ENCODE measurements at regions not wholly inside any gene's neighbourhood (a gene's known extent, or its start where the extent isn't known, plus 50 kb on each side); places are given as distances from the start of the nearest gene placed in this dataset.
"Not testable (repeated sequence)": the region's sequence is repeated elsewhere in the genome, so short reads cannot be mapped to it uniquely, and the experiment has no call there.

DNA sequence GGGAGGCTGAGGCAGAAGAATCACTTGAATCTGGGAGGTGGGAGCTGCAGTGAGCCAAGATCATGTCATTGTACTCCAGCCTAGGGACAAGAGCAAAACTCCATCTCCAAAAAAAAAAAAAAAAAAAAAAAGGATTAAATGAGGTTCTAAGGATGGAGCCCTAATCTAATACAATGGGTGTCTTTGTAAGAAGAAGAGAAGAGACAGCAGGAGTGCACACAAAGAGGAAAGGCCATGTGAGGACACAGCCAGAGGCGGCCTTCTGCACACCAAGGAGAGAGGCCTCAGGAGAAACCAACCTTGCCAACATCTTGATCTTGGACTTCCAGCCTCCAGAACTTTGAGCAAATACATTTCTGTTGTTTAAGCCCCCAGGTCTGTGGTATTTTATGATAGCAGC is 66.6 kb upstream of the CECR2 start:
- H2BK12ac ChIP-seq (ENCODE audit: low read length), result no peak overlapping the region
- no peak overlapping the region for H3K4me3 ChIP-seq (ENCODE audit: low read depth, low read length)
- no peaks in the 10 kb centered on the region for H3K36me3 ChIP-seq (ENCODE audit: control insufficient read depth in 1 of 2, insufficient read depth in 2 of 2, low read length in 2 of 2)
- H2BK120ac ChIP-seq (ENCODE audit: insufficient read depth, low read length, poor library complexity), result no peak overlapping the region
- peaks cover 0 to 2% of the 10 kb centered on the region in 2 experiments for H3K4me1 ChIP-seq (ENCODE audit: control insufficient read depth in 1 of 2, insufficient read depth in 2 of 2, low read length in 2 of 2)
- H4K8ac ChIP-seq (ENCODE audit: low read depth, low read length), result no peak overlapping the region
- H3K4ac ChIP-seq (ENCODE audit: low read depth, low read length), result no peak overlapping the region
- no peak for DNase-seq
- no peak overlapping the region for H2BK5ac ChIP-seq (ENCODE audit: low read depth, low read length, poor library complexity)
- no CpG with 5 or more reads among the region's 1 CpG for WGBS (ENCODE audit: extremely low coverage, insufficient coverage, insufficient read length)
- no peak overlapping the region for H4K91ac ChIP-seq (ENCODE audit: low read depth, low read length)
- H3K27ac ChIP-seq (ENCODE audit: low read depth, low read length), result no peak overlapping the region
- no peaks in the 10 kb centered on the region for H3K79me2 ChIP-seq (ENCODE audit: control insufficient read depth, insufficient read depth, low read length, poor library complexity)
- H3K9me3 ChIP-seq (ENCODE audit: insufficient read depth, low read depth, low read length), result no peaks in the 10 kb centered on the region
- H2AK5ac ChIP-seq (ENCODE audit: low read length), result no peak overlapping the region
- no peaks in the 10 kb centered on the region for H3K27me3 ChIP-seq (ENCODE audit: insufficient read depth, low read length)
- H3K79me1 ChIP-seq (ENCODE audit: low read length), result no peaks in the 10 kb centered on the region
- H3K9ac ChIP-seq (ENCODE audit: low read length), result no peak overlapping the region
- H3K4me2 ChIP-seq (ENCODE audit: low read length), result no peak overlapping the region
- H3K14ac ChIP-seq (ENCODE audit: low read length), result no peak overlapping the region
- no peak overlapping the region for H4K12ac ChIP-seq (ENCODE audit: low read depth, low read length)
- H2AFZ ChIP-seq (ENCODE audit: insufficient read depth, low read length, poor library complexity), result no peak overlapping the region
- no peak overlapping the region for H3K23ac ChIP-seq (ENCODE audit: low read length)
- no peak overlapping the region for H3K18ac ChIP-seq (ENCODE audit: low read length)

DNA sequence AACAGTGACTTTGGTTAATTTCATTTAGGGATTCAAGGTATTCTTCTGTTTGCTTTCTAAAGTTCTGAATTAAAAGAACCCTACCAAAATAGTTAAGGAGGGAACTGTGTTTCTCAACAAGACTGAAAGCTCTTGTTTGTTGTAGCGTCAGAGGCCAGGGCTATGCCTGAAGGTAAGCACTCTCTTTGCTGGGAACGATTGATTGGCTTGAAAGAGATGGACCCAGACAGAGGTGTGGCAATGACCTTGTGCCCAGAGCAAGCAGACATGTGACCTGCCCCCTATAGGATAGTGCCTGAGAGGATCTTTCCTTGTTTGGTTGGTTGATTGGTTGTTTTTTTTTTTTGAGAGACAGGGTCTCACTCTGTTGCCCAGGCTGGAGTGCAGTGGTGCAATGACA is 68.3 kb upstream of the CECR2 start:
- Histone ChIP-seq H4K12ac (ENCODE audit: low read depth, low read length) (no peak overlapping the region), H3K4me3 (ENCODE audit: low read depth, low read length) (no peak overlapping the region), H4K8ac (ENCODE audit: low read depth, low read length) (no peak overlapping the region), H3K9ac (ENCODE audit: low read length) (no peak overlapping the region), H3K9me3 (ENCODE audit: insufficient read depth, low read depth, low read length) (no peaks in the 10 kb centered on the region), H3K14ac (ENCODE audit: low read length) (no peak overlapping the region), H3K79me2 (ENCODE audit: control insufficient read depth, insufficient read depth, low read length, poor library complexity) (no peaks in the 10 kb centered on the region), H3K18ac (ENCODE audit: low read length) (no peak overlapping the region), H2BK120ac (ENCODE audit: insufficient read depth, low read length, poor library complexity) (no peak overlapping the region), H3K36me3 (ENCODE audit: control insufficient read depth in 1 of 2, insufficient read depth in 2 of 2, low read length in 2 of 2) (no peaks in the 10 kb centered on the region), H2BK5ac (ENCODE audit: low read depth, low read length, poor library complexity) (no peak overlapping the region), H3K4me2 (ENCODE audit: low read length) (no peak overlapping the region), H3K27me3 (ENCODE audit: insufficient read depth, low read length) (no peaks in the 10 kb centered on the region), H3K27ac (ENCODE audit: low read depth, low read length) (no peak overlapping the region), H4K91ac (ENCODE audit: low read depth, low read length) (no peak overlapping the region), H2AFZ (ENCODE audit: insufficient read depth, low read length, poor library complexity) (no peak overlapping the region), H3K4me1 (ENCODE audit: control insufficient read depth in 1 of 2, insufficient read depth in 2 of 2, low read length in 2 of 2) (no peaks in the 10 kb centered on the region), H3K4ac (ENCODE audit: low read depth, low read length) (no peak overlapping the region), H3K23ac (ENCODE audit: low read length) (no peak overlapping the region), H2AK5ac (ENCODE audit: low read length) (no peak overlapping the region), H3K79me1 (ENCODE audit: low read length) (no peaks in the 10 kb centered on the region), H2BK12ac (ENCODE audit: low read length) (no peak overlapping the region)
- DNase-seq, result no peak
- WGBS (ENCODE audit: extremely low coverage, insufficient coverage, insufficient read length), result no CpG with 5 or more reads among the region's 2 CpGs

DNA sequence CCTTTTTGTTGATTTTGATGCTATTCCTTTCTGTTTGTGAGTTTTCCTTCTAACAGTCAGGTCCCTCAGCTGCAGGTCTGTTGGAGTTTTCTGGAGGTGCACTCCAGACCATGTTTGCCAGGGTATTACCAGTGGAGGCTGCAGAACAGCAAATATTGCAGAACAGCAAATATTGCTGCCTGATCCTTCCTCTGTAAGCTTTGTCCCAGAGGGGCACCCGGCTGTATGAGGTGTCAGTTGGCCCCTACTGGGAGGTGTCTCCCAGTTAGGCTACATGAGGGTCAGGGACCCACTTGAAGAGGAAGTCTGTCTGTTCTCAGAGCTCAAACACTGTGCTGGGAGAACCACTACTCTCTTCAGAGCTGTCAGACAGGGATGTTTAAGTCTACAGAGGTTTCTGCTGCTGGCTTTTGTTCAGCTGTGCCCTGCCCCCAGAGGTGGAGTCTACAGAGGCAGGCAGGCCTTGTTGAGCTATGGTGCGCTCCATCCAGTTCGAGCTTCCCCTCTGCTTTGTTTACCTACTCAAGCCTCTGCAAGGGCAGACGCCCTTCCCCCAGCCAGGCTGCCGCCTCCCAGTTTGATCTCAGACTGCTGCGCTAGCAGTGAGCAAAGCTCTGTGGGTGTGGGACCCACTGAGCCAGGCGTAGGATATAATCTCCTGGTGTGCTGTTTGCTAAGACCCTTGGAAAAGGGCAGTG is 70.3 kb upstream of the CECR2 start:
- H3K4ac ChIP-seq (ENCODE audit: low read depth, low read length); H2AK5ac ChIP-seq (ENCODE audit: low read length); H3K4me3 ChIP-seq (ENCODE audit: low read depth, low read length); H3K14ac ChIP-seq (ENCODE audit: low read length); H3K27me3 ChIP-seq (ENCODE audit: insufficient read depth, low read length); H4K12ac ChIP-seq (ENCODE audit: low read depth, low read length); H3K27ac ChIP-seq (ENCODE audit: low read depth, low read length); H3K79me1 ChIP-seq (ENCODE audit: low read length); H2AFZ ChIP-seq (ENCODE audit: insufficient read depth, low read length, poor library complexity); DNase-seq; H4K91ac ChIP-seq (ENCODE audit: low read depth, low read length); H3K18ac ChIP-seq (ENCODE audit: low read length); H3K9ac ChIP-seq (ENCODE audit: low read length); H2BK120ac ChIP-seq (ENCODE audit: insufficient read depth, low read length, poor library complexity); H3K4me1 ChIP-seq (ENCODE audit: control insufficient read depth in 1 of 2, insufficient read depth in 2 of 2, low read length in 2 of 2); H4K8ac ChIP-seq (ENCODE audit: low read depth, low read length); H3K4me2 ChIP-seq (ENCODE audit: low read length); H2BK5ac ChIP-seq (ENCODE audit: low read depth, low read length, poor library complexity); H3K23ac ChIP-seq (ENCODE audit: low read length); H2BK12ac ChIP-seq (ENCODE audit: low read length); H3K9me3 ChIP-seq (ENCODE audit: insufficient read depth, low read depth, low read length); H3K79me2 ChIP-seq (ENCODE audit: control insufficient read depth, insufficient read depth, low read length, poor library complexity); H3K36me3 ChIP-seq (ENCODE audit: control insufficient read depth in 1 of 2, insufficient read depth in 2 of 2, low read length in 2 of 2): not testable (repeated sequence)
- no CpG with 5 or more reads among the region's 7 CpGs for WGBS (ENCODE audit: extremely low coverage, insufficient coverage, insufficient read length)

DNA sequence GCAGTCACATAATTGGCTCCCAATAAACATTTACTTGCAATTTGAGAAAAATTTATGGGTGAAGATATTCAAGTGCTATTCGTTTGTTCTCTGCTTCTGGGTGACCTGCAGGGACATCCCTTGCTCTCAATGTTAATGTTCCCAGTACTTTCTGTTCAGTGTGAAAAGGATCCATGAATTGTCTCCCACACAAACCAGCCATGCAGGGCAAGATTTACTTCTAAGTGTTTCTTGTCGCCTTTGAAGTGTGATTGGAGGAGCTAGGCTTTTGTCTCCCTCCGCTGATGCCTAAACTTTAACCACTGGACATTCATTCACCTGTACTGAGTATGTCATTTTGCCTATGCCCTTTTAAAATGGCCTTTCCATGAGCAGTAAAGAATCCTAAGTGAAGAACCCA is 66.4 kb upstream of the ADA2 start:
- H2BK12ac ChIP-seq (ENCODE audit: low read length), result no peak overlapping the region
- H3K18ac ChIP-seq (ENCODE audit: low read length), result no peak overlapping the region
- H3K4me1 ChIP-seq (ENCODE audit: control insufficient read depth in 1 of 2, insufficient read depth in 2 of 2, low read length in 2 of 2), result no peaks in the 10 kb centered on the region
- H3K4ac ChIP-seq (ENCODE audit: low read depth, low read length), result no peak overlapping the region
- no peaks in the 10 kb centered on the region for H3K36me3 ChIP-seq (ENCODE audit: control insufficient read depth in 1 of 2, insufficient read depth in 2 of 2, low read length in 2 of 2)
- H3K4me3 ChIP-seq (ENCODE audit: low read depth, low read length), result no peak overlapping the region
- no peak overlapping the region for H3K23ac ChIP-seq (ENCODE audit: low read length)
- H2AK5ac ChIP-seq (ENCODE audit: low read length), result no peak overlapping the region
- H3K4me2 ChIP-seq (ENCODE audit: low read length), result no peak overlapping the region
- no peak for DNase-seq
- H4K12ac ChIP-seq (ENCODE audit: low read depth, low read length), result no peak overlapping the region
- no peaks in the 10 kb centered on the region for H3K79me1 ChIP-seq (ENCODE audit: low read length)
- no peak overlapping the region for H3K27ac ChIP-seq (ENCODE audit: low read depth, low read length)
- no peak overlapping the region for H4K8ac ChIP-seq (ENCODE audit: low read depth, low read length)
- no peak overlapping the region for H3K14ac ChIP-seq (ENCODE audit: low read length)
- no CpG with 5 or more reads among the region's 3 CpGs for WGBS (ENCODE audit: extremely low coverage, insufficient coverage, insufficient read length)
- no peak overlapping the region for H2AFZ ChIP-seq (ENCODE audit: insufficient read depth, low read length, poor library complexity)
- H3K9ac ChIP-seq (ENCODE audit: low read length), result no peak overlapping the region
- no peak overlapping the region for H2BK120ac ChIP-seq (ENCODE audit: insufficient read depth, low read length, poor library complexity)
- H4K91ac ChIP-seq (ENCODE audit: low read depth, low read length), result no peak overlapping the region
- no peaks in the 10 kb centered on the region for H3K79me2 ChIP-seq (ENCODE audit: control insufficient read depth, insufficient read depth, low read length, poor library complexity)
- H2BK5ac ChIP-seq (ENCODE audit: low read depth, low read length, poor library complexity), result no peak overlapping the region
- H3K9me3 ChIP-seq (ENCODE audit: insufficient read depth, low read depth, low read length), result peaks cover 3% of the 10 kb centered on the region
- H3K27me3 ChIP-seq (ENCODE audit: insufficient read depth, low read length), result no peaks in the 10 kb centered on the region

Data from trophoblast cell (in vitro differentiated cells and primary cell).